ENCODE measurements at regions not wholly inside any gene's neighbourhood (a gene's known extent, or its start where the extent isn't known, plus 50 kb on each side); places are given as distances from the start of the nearest gene placed in this dataset.
"Not testable (repeated sequence)": the region's sequence is repeated elsewhere in the genome, so short reads cannot be mapped to it uniquely, and the experiment has no call there.

GRCh38 chr7:47056731-47057130 lies 525.2 kb downstream of the TNS3 start:
- Mint-ChIP-seq H3K36me3 (ENCODE audit: insufficient read depth, unreplicated experiment) (no peaks in the 10 kb centered on the region), H3K4me1 (ENCODE audit: low read depth, unreplicated experiment) (no peaks in the 10 kb centered on the region), H3K4me3 (ENCODE audit: low read depth, unreplicated experiment) (no peak overlapping the region), H3K9me3 (ENCODE audit: low read depth, unreplicated experiment) (peaks cover 8% of the 10 kb centered on the region), H3K27ac (ENCODE audit: unreplicated experiment) (no peak overlapping the region), H3K27me3 (ENCODE audit: unreplicated experiment) (no peaks in the 10 kb centered on the region)
- no peak for DNase-seq
- BruUV-seq (replicated peaks) = no TSS peak
- no peak for TF ChIP-seq CTCF (IDR thresholded peaks at IDR 0.05; ENCODE audit: unreplicated experiment)
- CTCF ChIA-PET = no interaction called here
- intact Hi-C loops (cut with micrococcal nuclease; ENCODE audit: unreplicated experiment) = no loop called here

GRCh38 chr7:47052541-47053208 lies 529.2 kb downstream of the TNS3 start:
- H3K27ac Mint-ChIP-seq (ENCODE audit: unreplicated experiment); intact Hi-C loops (cut with micrococcal nuclease; ENCODE audit: unreplicated experiment); H3K9me3 Mint-ChIP-seq (ENCODE audit: low read depth, unreplicated experiment); CTCF ChIA-PET; H3K36me3 Mint-ChIP-seq (ENCODE audit: insufficient read depth, unreplicated experiment); H3K4me1 Mint-ChIP-seq (ENCODE audit: low read depth, unreplicated experiment); DNase-seq; H3K4me3 Mint-ChIP-seq (ENCODE audit: low read depth, unreplicated experiment); H3K27me3 Mint-ChIP-seq (ENCODE audit: unreplicated experiment); BruUV-seq (replicated peaks): not testable (repeated sequence)

DNA sequence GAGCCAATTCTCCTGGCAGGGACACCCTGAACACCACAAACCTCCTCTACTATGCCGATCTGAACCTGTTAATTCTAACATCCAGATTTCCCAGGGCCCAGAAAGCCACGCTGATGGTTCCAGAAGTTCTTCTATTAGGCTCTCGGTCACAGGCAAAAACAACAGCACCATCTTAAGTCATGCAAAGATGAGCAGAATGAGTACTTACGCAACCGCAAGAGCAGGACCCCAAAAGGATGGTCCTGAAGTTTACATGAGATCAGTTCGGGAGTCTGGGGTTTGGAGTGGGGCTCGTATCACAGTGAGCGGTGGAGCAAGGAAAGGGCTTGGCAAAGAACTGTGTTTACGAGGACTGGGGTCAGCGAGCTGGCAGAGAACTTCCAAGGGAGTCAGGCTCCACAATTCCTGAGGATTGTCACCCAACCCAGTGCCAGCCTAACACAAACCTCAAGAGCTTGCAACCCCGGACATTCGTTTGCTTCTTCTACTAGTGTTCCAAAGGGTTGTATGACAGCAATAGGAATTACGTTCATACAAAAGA lies 532.6 kb downstream of the TNS3 start:
- no peak for DNase-seq
- TF ChIP-seq CTCF (IDR thresholded peaks at IDR 0.05; ENCODE audit: unreplicated experiment) = no peak
- BruUV-seq (replicated peaks) = no TSS peak
- Mint-ChIP-seq H3K4me1 (ENCODE audit: low read depth, unreplicated experiment) (no peaks in the 10 kb centered on the region), H3K4me3 (ENCODE audit: low read depth, unreplicated experiment) (no peak overlapping the region), H3K9me3 (ENCODE audit: low read depth, unreplicated experiment) (peaks cover 4% of the 10 kb centered on the region), H3K27ac (ENCODE audit: unreplicated experiment) (no peak overlapping the region), H3K27me3 (ENCODE audit: unreplicated experiment) (no peaks in the 10 kb centered on the region), H3K36me3 (ENCODE audit: insufficient read depth, unreplicated experiment) (no peaks in the 10 kb centered on the region)
- CTCF ChIA-PET = interaction anchor here (0.6 kb wide), 1 partner anchor 236 kb away, joined by 3 read pairs; no protein-coding TSS in a partner anchor
- intact Hi-C loops (cut with micrococcal nuclease; ENCODE audit: unreplicated experiment) = no loop called here

DNA sequence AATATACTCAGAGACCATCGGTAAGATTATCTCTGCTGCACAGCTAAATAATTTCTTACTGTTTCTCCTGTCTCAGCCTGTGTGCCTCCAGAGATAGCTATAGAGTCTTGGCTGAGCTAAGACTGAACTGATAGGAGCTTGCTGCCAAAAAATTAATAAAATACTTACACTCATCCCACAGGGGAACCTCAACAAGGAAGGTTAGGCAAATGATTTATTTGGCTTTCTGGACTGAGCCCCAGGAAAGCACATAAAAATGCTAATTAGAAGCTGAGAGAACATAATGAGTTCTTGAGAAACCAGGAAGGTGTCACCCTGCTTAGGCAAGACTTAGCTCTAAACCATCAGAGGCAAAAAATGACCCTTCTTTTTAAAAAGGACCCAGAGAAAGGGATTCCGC lies 534.5 kb downstream of the TNS3 start:
- H3K36me3 Mint-ChIP-seq (ENCODE audit: insufficient read depth, unreplicated experiment) = no peaks in the 10 kb centered on the region
- H3K4me1 Mint-ChIP-seq (ENCODE audit: low read depth, unreplicated experiment) = no peaks in the 10 kb centered on the region
- CTCF ChIA-PET = interaction anchor here (1.3 kb wide), 1 partner anchor 78 kb away, joined by 3 read pairs; no protein-coding TSS in a partner anchor
- DNase-seq = no peak
- no TSS peak for BruUV-seq (replicated peaks)
- no peak for TF ChIP-seq CTCF (IDR thresholded peaks at IDR 0.05; ENCODE audit: unreplicated experiment)
- H3K27ac Mint-ChIP-seq (ENCODE audit: unreplicated experiment) = no peak overlapping the region
- no peak overlapping the region for H3K4me3 Mint-ChIP-seq (ENCODE audit: low read depth, unreplicated experiment)
- no peaks in the 10 kb centered on the region for H3K27me3 Mint-ChIP-seq (ENCODE audit: unreplicated experiment)
- intact Hi-C loops (cut with micrococcal nuclease; ENCODE audit: unreplicated experiment) = no loop called here
- H3K9me3 Mint-ChIP-seq (ENCODE audit: low read depth, unreplicated experiment) = no peaks in the 10 kb centered on the region

- intact Hi-C loops (cut with micrococcal nuclease; ENCODE audit: unreplicated experiment) = no loop called here
- no peak overlapping the region for H3K27ac Mint-ChIP-seq (ENCODE audit: unreplicated experiment)
- H3K9me3 Mint-ChIP-seq (ENCODE audit: low read depth, unreplicated experiment) = no peaks in the 10 kb centered on the region
- H3K36me3 Mint-ChIP-seq (ENCODE audit: insufficient read depth, unreplicated experiment) = no peaks in the 10 kb centered on the region
- CTCF ChIA-PET = interaction anchor here (0.7 to 1.3 kb wide), 2 partner anchors 8 to 77 kb away, joined by 3 read pairs; no protein-coding TSS in a partner anchor
- H3K4me3 Mint-ChIP-seq (ENCODE audit: low read depth, unreplicated experiment) = no peak overlapping the region
- H3K27me3 Mint-ChIP-seq (ENCODE audit: unreplicated experiment) = no peaks in the 10 kb centered on the region
- BruUV-seq (replicated peaks) = no TSS peak
- DNase-seq = no peak
- TF ChIP-seq CTCF (IDR thresholded peaks at IDR 0.05; ENCODE audit: unreplicated experiment) = no peak
- no peaks in the 10 kb centered on the region for H3K4me1 Mint-ChIP-seq (ENCODE audit: low read depth, unreplicated experiment)
Observed at GRCh38 chr7:47046949-47047348, 535.0 kb downstream of the TNS3 start.

All from Calu3 (cell line).